Upper lobe of left lung (tissue), 4 donors: ENCODE measurements at regions not wholly inside any gene's neighbourhood (a gene's known extent, or its start where the extent isn't known, plus 50 kb on each side); places are given as distances from the start of the nearest gene placed in this dataset.

Source experiments
- CTCF ChIP-seq, 6 experiments: fragments of 450-650 bp in 4 of 6; fragments of 200-600 bp in 2 of 6; sonication (generic) in 2 of 6; IDR thresholded peaks; one replicate each; pipeline ENCODE4 v1.5.1; 2016 to 2019; ENCODE audit warnings: antibody characterized with exemption in 6 of 6
- EP300 ChIP-seq, 4 donors: sonication (generic); formaldehyde crosslinking; IDR thresholded peaks; one replicate each; pipeline ENCODE4 v1.5.1; 2017; ENCODE audit warnings: antibody characterized with exemption in 4 of 4, control low read depth in 2 of 4
- POLR2A ChIP-seq, 4 donors: fragments of 450-650 bp; IDR thresholded peaks; one replicate each; pipeline ENCODE4 v1.5.1; 2016 to 2017; ENCODE audit warnings: antibody characterized with exemption in 4 of 4, mild to moderate bottlenecking in 2 of 4
- POLR2AphosphoS5 ChIP-seq, 2 donors: sonication (generic); formaldehyde crosslinking; IDR thresholded peaks; one replicate each; pipeline ENCODE4 v1.5.1; 2017; ENCODE audit warnings: antibody characterized with exemption in 2 of 2

GRCh38 chr2:104944495-104944894 is 90.6 kb downstream of the POU3F3 start:
- TF ChIP-seq POLR2A (IDR thresholded peaks at IDR 0.05) (no peak), CTCF (IDR thresholded peaks at IDR 0.05) (peak in 2 of 6 experiments; percentile 38), POLR2AphosphoS5 (IDR thresholded peaks at IDR 0.05) (no peak), EP300 (IDR thresholded peaks at IDR 0.05) (no peak)
